Mesodermal cell (in vitro differentiated cells): ENCODE measurements at regions not wholly inside any gene's neighbourhood (a gene's known extent, or its start where the extent isn't known, plus 50 kb on each side); places are given as distances from the start of the nearest gene placed in this dataset.

ENCODE experiments used
- H3K27ac ChIP-seq: 2 replicates; pipeline ENCODE4 v1.7.0; 2013; ENCODE audit warnings: mild to moderate bottlenecking, low read depth, low read length, moderate library complexity; ENCODE audit not compliant: severe bottlenecking
- H3K36me3 ChIP-seq: 2 replicates; pipeline ENCODE4 v1.7.1; 2013; ENCODE audit warnings: mild to moderate bottlenecking, low read length, moderate library complexity; ENCODE audit not compliant: control insufficient read depth, insufficient read depth
- H3K4me1 ChIP-seq: one replicate; pipeline ENCODE4 v1.7.1; 2013; ENCODE audit warnings: mild to moderate bottlenecking, low read length; ENCODE audit not compliant: insufficient read depth, control insufficient read depth, poor library complexity, severe bottlenecking
- H3K4me3 ChIP-seq: 2 replicates; pipeline ENCODE4 v1.7.0; 2013; ENCODE audit warnings: low read length, control low read depth, mild to moderate bottlenecking; ENCODE audit not compliant: insufficient read depth, poor library complexity, severe bottlenecking; ENCODE audit errors: extremely low read depth
- H3K9me3 ChIP-seq: 2 replicates; pipeline ENCODE4 v1.7.1; 2013; ENCODE audit warnings: mild to moderate bottlenecking, low read length, moderate library complexity; ENCODE audit not compliant: control insufficient read depth
- WGBS, 2 experiments: methylation state at CpG; one replicate each; pipeline ENCODE4 v1.1.5; 2013; ENCODE audit warnings: missing lambda C conversion rate in 2 of 2; ENCODE audit not compliant: insufficient coverage in 2 of 2; 5-methylcytosine and 5-hydroxymethylcytosine counted together

DNA sequence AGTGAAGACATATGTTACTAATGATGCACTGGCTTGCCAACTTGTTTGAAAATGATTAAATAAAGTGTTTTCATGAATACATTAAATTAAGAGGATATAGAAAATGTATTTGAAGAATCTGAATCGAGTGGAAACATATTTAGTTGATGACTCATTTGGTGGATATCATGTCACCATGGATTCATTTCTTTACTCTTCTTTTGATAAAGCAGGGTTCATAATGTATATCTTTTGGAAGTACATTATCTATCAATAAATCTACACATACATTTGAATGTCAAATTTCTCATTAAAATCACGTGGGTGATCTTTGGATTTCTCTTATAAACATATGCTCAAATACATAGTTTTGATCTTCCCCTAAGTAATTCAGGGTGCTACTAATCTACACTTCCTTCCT lies 1148.1 kb upstream of the ACO1 start:
- Histone ChIP-seq H3K36me3 (no peaks in the 10 kb centered on the region), H3K27ac (no peak overlapping the region), H3K4me1 (no peaks in the 10 kb centered on the region), H3K4me3 (no peak overlapping the region), H3K9me3 (no peaks in the 10 kb centered on the region)
- WGBS, 2 experiments: 86% methylated on average over 1 of the region's 2 CpGs; no CpG with 5 or more reads in 1 of the 2 experiments

DNA sequence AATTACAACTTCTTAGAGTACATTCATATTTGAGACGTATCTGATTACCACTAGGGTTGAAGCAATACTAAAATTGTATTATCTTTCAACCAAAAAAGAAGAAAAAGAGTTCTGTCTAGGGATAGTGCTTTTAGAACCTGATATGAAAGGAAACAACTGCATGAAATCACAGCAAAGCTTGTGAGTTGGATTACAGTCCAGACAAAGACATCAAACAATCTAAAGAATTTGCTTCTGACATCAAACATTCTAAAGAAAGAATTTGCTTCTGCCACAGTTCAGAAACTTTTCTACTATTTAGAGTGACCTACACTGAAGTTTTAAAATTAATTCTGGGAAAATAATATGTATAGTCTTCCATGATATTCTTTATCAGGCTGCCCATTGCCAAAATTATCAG lies 1141.1 kb upstream of the ACO1 start:
- H3K9me3 ChIP-seq: no peaks in the 10 kb centered on the region
- H3K4me3 ChIP-seq: no peak overlapping the region
- no peaks in the 10 kb centered on the region for H3K4me1 ChIP-seq
- H3K36me3 ChIP-seq: no peaks in the 10 kb centered on the region
- no CpG with 5 or more reads among the region's 1 CpG for WGBS, 2 experiments
- no peak overlapping the region for H3K27ac ChIP-seq

DNA sequence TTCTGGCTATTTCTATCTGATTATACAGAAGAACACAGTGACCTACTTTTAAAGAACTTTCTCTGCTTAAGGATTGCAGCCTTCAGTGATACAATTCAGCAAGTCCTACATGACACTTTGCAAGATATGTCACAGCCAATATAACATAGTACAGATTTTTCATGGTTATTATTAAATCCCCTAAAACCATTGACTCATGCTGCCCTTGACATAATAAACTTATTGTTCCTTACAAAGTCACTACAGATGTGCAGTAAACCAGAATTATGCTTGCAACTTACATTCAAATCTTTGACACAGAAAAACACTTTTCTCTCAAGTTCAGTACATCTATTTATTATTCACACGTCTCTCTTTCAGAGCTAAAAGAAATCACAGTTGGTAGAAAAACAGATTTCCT lies 1136.3 kb upstream of the ACO1 start:
- Histone ChIP-seq H3K36me3 (no peaks in the 10 kb centered on the region), H3K9me3 (no peaks in the 10 kb centered on the region), H3K4me3 (no peak overlapping the region), H3K4me1 (no peaks in the 10 kb centered on the region), H3K27ac (no peak overlapping the region)
- no CpG with 5 or more reads among the region's 1 CpG for WGBS, 2 experiments

DNA sequence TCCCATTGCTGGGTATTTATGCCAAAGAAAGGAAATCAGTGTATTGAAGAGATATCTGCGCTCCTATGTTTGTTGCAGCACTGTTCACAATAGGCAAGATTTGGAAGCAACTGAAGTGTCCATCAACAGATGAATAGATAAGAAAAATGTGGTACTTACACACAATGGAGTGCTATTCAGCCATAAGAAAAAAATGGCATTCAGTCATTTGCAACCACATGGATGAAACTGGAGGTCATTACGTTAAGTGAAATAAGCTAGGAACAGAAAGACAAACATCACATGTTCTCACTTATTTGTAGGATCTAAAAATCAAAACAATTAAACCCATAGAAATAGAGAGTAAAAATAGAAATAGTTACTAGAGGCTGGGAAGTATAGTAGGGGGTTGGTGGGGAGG lies 1133.1 kb upstream of the ACO1 start:
- H3K36me3 ChIP-seq: no peaks in the 10 kb centered on the region
- H3K4me3 ChIP-seq: no peak overlapping the region
- H3K4me1 ChIP-seq: no peaks in the 10 kb centered on the region
- peaks cover 4% of the 10 kb centered on the region for H3K9me3 ChIP-seq
- 88 to 100% methylated on average over 1 of the region's 2 CpGs for WGBS, 2 experiments
- H3K27ac ChIP-seq: no peak overlapping the region

DNA sequence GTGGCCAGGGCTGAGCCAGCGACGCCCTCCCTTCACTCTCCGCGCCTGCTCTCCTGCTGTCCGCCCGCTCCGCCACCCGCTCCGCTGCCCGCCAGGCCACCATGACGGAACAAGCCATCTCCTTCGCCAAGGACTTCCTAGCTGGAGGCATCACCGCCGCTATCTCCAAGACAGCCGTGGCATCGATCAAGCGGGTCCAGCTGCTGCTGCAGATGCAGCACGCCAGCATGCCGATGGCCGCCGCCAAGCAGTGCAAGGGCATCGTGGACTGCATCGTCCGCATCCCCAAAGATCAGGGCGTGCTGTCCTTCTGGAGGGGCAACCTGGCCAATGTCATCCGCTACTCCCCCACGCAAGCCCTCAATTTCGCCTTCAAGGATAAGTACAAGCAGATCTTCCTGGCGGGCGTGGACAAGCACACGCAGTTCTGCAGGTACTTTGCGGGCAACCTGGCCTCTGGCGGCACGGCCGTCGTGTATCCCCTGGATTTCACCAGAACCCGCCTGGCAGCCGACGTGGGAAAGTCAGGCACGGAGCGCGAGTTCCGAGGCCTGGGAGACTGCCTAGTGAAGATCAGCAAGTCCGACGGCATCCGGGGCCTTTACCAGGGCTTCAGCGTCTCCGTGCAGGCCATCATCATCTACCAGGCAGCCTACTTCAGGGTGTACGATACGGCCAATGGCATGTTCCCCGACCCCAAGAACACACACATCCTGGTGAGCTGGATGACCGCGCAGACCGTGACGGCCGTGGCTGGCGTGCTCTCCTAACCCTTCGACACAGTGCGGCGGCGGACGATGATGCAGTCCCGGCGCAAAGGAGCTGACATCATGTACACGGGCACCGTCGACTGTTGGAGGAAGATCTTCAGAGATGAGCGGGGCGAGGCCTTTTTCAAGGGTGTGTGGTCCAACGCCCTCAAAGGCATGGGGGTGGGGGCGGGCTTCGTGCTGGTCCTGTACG lies 1130.4 kb upstream of the ACO1 start:
- no peak overlapping the region for H3K27ac ChIP-seq
- 96 to 97% methylated on average over 66 to 70 of the region's 73 CpGs for WGBS, 2 experiments
- no peaks in the 10 kb centered on the region for H3K36me3 ChIP-seq
- peaks cover 4% of the 10 kb centered on the region for H3K9me3 ChIP-seq
- H3K4me1 ChIP-seq: no peaks in the 10 kb centered on the region
- H3K4me3 ChIP-seq: no peak overlapping the region

DNA sequence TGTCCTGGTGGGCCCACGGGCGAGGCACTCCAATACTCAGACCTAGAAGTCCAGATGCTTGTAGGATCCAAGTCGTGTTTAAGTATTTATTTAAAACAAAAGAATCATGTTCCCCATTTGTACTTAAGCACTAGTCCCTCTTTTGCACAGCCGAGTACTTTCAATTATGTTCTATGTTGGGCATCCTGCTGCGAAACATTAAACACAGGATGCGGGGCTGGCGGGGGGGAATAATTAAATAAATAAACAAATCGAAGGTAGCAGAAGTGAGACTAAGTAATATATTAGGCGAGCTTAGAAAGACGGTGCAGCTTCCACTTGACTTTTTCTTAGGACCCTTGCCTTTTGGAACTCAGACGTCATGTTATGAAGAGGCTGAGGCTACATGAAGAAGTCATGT lies 1129.2 kb upstream of the ACO1 start:
- no peaks in the 10 kb centered on the region for H3K4me1 ChIP-seq
- H3K36me3 ChIP-seq: no peaks in the 10 kb centered on the region
- no peak overlapping the region for H3K4me3 ChIP-seq
- WGBS, 2 experiments: 86 to 97% methylated on average over 4 to 8 of the region's 11 CpGs
- H3K27ac ChIP-seq: no peak overlapping the region
- peaks cover 4% of the 10 kb centered on the region for H3K9me3 ChIP-seq

DNA sequence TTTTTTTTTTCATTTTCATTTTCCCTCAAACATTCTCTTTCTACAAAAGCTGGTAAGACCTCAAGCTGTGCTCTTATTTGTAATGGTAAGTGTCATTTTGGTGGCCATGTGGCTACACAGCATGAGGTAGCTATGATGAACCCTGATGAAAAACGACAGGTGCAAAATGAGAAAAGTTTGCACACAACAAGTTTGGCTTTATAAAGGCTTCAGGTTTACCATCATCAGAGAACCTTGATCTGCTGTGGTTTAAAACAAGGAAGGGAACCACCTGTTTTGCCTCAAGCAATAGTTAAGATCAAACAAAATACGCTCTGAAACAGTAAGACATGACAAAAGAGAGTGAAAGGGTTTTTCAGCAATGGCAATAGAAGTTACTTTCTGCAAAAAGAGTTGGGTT lies 1124.6 kb upstream of the ACO1 start:
- 0% methylated on average over 1 of the region's 2 CpGs for WGBS, 2 experiments
- H3K36me3 ChIP-seq: no peaks in the 10 kb centered on the region
- no peaks in the 10 kb centered on the region for H3K4me1 ChIP-seq
- H3K9me3 ChIP-seq: no peaks in the 10 kb centered on the region
- no peak overlapping the region for H3K4me3 ChIP-seq
- H3K27ac ChIP-seq: no peak overlapping the region

DNA sequence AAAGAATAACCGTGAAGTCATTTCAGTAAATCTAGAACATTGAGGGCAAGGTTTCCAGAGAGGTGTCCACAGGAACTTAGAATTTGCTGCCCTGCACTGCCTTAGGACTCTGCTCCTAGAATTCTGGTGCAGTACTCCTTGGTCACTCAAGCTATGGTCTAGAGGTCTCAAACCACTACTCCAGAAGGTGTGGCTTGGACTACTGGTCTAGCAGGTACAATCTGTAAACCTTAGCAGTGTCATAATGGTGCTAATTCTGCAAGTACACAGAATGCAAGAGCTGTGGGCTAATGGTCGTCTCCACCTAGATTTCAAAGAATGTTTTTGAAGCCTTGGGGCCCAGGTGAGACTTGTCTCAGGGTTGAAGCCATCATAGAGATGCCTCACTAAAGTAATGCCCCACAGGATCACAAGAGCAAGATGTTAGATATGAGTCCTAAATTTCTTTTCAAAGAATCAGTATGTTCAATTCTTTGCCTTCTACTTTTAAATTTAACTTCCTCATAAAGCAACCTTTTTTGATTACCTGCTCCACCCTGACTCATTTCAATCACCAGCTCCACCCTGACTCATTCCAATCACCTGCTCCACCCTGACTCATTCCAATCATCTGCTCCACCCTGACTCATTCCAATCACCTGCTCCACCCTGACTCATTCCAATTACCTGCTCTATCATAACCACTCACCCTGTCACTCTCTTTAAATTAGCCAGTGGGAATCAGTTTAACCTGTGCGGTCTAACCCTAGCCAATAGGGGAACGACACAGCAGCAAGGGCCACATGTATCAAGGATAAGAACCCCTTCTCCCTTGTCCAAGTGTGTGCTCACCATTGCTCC lies 1111.8 kb upstream of the ACO1 start:
- 71 to 75% methylated on average over 4 of the region's 4 CpGs for whole genome bisulfite sequencing, 2 experiments
- no peaks in the 10 kb centered on the region for H3K4me1 ChIP-seq
- H3K36me3 ChIP-seq: no peaks in the 10 kb centered on the region
- no peak overlapping the region for H3K27ac ChIP-seq
- no peak overlapping the region for H3K4me3 ChIP-seq
- no peaks in the 10 kb centered on the region for H3K9me3 ChIP-seq

DNA sequence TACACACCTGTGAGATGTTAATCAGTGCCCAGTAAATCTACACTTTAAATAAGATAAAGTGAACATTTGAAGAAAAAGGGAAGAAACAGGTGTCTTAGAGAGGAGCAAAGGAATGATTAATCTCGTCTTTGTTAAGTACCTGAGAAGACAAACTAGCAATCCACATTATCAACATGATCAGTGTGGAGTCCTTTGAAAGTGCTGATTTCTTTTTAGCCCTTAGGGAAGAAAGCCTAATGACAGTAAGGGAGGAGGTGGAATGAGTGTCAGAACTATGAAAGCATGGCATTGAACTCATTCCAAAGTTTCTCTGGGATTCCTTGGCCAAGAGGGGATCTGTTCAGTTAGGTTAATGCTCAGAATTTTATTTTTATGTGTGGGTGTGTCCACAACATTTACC lies 1109.0 kb upstream of the ACO1 start:
- Histone ChIP-seq H3K4me3 (no peak overlapping the region), H3K27ac (no peak overlapping the region), H3K9me3 (no peaks in the 10 kb centered on the region), H3K4me1 (no peaks in the 10 kb centered on the region), H3K36me3 (no peaks in the 10 kb centered on the region)
- WGBS, 2 experiments: no CpG with 5 or more reads among the region's 1 CpG

DNA sequence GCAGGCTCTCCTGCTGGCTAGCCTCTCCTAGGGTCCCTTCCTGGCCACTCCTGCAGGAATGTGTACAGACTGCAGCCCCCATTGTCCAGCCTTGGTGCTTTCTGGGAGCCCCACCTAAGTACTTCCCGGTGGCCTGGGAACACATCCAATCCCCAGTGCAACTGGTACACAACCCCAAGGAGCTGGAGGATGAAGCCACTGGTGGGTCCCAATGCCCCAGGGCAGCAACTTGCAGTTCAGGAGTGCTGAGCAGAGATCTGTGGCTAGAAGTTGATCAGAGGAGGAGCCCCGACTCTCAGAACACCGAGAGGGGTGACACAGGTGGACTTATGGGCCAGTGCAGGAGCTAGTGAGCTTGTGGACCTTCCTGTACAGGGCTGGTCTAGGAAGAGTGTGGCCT lies 1093.7 kb upstream of the ACO1 start:
- 82 to 92% methylated on average over 3 of the region's 3 CpGs for WGBS, 2 experiments
- Histone ChIP-seq H3K9me3 (no peaks in the 10 kb centered on the region), H3K36me3 (no peaks in the 10 kb centered on the region), H3K4me1 (no peaks in the 10 kb centered on the region), H3K27ac (no peak overlapping the region), H3K4me3 (no peak overlapping the region)
